Small intestine (tissue), 7 donors: ENCODE measurements at regions not wholly inside any gene's neighbourhood (a gene's known extent, or its start where the extent isn't known, plus 50 kb on each side); places are given as distances from the start of the nearest gene placed in this dataset.
A peak's percentile ranks its signal among the peaks of the same experiment; 100 is the strongest.

ENCODE experiments used
- DNase-seq, 2 donors: peaks; one replicate each; pipeline versions ENCODE4 v3.0.0 to v3.0.0-alpha.2; 2013
- FAIRE-seq: peaks from 2 replicates; lab custom pipeline; 2012; peaks lifted over from hg19 to GRCh38; lab: Jason Lieb, UNC
- H3K27ac ChIP-seq, 3 donors: one replicate each; pipeline ENCODE4 v1.5.1; 2013; ENCODE audit warnings: low read length in 2 of 3, mild to moderate bottlenecking in 2 of 3, control low read depth in 1 of 3, inconsistent platforms in 1 of 3, low read depth in 1 of 3, moderate library complexity in 1 of 3
- H3K27me3 ChIP-seq, 3 donors: one replicate each; pipeline ENCODE4 v1.6.1; 2013; ENCODE audit warnings: low read length in 3 of 3, inconsistent platforms in 1 of 3; ENCODE audit not compliant: control insufficient read depth in 3 of 3, insufficient read depth in 3 of 3
- H3K36me3 ChIP-seq, 3 donors: one replicate each; pipeline ENCODE4 v1.6.1; 2013; ENCODE audit warnings: low read length in 3 of 3, inconsistent platforms in 1 of 3, low read depth in 1 of 3, mild to moderate bottlenecking in 1 of 3, moderate library complexity in 1 of 3; ENCODE audit not compliant: control insufficient read depth in 3 of 3, insufficient read depth in 2 of 3
- H3K4me1 ChIP-seq, 3 donors: one replicate each; pipeline ENCODE4 v1.6.1; 2013; ENCODE audit warnings: low read length in 2 of 3, inconsistent platforms in 1 of 3, low read depth in 1 of 3, mild to moderate bottlenecking in 1 of 3, moderate library complexity in 1 of 3; ENCODE audit not compliant: control insufficient read depth in 3 of 3, insufficient read depth in 2 of 3
- H3K4me3 ChIP-seq, 3 donors: one replicate each; pipeline ENCODE4 v1.5.1; 2013; ENCODE audit warnings: low read length in 3 of 3, control low read depth in 1 of 3, inconsistent platforms in 1 of 3, low read depth in 1 of 3, mild to moderate bottlenecking in 1 of 3, moderate library complexity in 1 of 3
- H3K9me3 ChIP-seq, 2 donors: one replicate each; pipeline ENCODE4 v1.6.1; 2013; ENCODE audit warnings: low read depth in 1 of 2, low read length in 1 of 2; ENCODE audit not compliant: control insufficient read depth in 2 of 2, insufficient read depth in 1 of 2
- WGBS, 3 donors: extraction: QIAGEN DNeasy Blood & Tissue Kit; methylation state at CpG; one replicate each; pipeline ENCODE4 v1.1.7; 2013; 5-methylcytosine and 5-hydroxymethylcytosine counted together
- donor health status: healthy with polysubstance abuse.
- donor health status: control.
- donor health status: control.
- donor health status: Bipolar disorder and iron deficiency.
- donor health status: healthy.

DNA sequence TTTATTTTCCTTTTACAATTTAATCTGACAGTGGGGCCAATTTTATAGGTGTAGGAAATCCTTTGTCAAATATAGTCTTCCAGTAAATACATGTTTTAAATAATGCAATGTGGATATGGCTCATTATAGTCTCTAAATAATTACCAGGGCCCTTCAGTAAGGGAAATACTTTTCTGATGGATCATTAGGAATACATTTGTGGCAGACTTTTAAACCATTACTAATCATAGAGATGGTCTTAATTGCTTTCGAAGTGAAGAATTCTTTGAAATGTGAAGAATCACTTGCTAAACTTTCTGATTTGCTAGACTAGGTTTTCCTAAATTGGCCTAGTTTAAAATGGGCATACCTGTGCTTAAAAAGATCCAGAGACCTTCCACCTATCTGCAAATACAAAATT is 105.6 kb upstream of the ELL2 start:
- FAIRE-seq (no peak), DNase-seq (no peak)
- peaks cover 0 to 16% (median 6%) of the 10 kb centered on the region in 3 donors for H3K4me1 ChIP-seq
- no peaks in the 10 kb centered on the region for H3K36me3 ChIP-seq
- WGBS, 3 donors = 91 to 100% (median 93%) methylated on average over 1 of the region's 1 CpG
- H3K4me3 ChIP-seq = no peak overlapping the region
- H3K27ac ChIP-seq = no peak overlapping the region
- H3K27me3 ChIP-seq = no peaks in the 10 kb centered on the region
- no peaks in the 10 kb centered on the region for H3K9me3 ChIP-seq

DNA sequence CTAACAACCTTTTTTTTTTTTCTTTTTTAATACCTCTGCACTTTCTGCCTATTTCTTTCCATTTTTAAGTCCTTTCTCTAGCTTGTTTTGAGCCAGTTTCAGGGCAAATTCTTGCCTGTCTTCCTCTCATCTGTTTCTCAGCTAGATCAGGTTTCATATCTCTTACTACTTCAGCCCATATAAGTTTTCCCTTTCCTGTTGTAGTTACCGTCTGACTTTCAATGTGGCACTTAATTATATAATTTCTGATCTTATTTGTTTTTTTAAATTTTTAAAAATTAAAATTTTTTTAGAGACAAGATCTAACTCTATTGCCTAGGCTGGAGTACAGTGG is 104.7 kb upstream of the ELL2 start:
- no peaks in the 10 kb centered on the region for H3K9me3 ChIP-seq
- FAIRE-seq (no peak), DNase-seq (no peak)
- no peak overlapping the region for H3K27ac ChIP-seq
- no peaks in the 10 kb centered on the region for H3K27me3 ChIP-seq
- 64 to 69% (median 66%) methylated on average over 1 of the region's 1 CpG for WGBS, 3 donors
- peaks cover 0 to 16% (median 6%) of the 10 kb centered on the region in 3 donors for H3K4me1 ChIP-seq
- H3K36me3 ChIP-seq = no peaks in the 10 kb centered on the region
- no peak overlapping the region for H3K4me3 ChIP-seq

DNA sequence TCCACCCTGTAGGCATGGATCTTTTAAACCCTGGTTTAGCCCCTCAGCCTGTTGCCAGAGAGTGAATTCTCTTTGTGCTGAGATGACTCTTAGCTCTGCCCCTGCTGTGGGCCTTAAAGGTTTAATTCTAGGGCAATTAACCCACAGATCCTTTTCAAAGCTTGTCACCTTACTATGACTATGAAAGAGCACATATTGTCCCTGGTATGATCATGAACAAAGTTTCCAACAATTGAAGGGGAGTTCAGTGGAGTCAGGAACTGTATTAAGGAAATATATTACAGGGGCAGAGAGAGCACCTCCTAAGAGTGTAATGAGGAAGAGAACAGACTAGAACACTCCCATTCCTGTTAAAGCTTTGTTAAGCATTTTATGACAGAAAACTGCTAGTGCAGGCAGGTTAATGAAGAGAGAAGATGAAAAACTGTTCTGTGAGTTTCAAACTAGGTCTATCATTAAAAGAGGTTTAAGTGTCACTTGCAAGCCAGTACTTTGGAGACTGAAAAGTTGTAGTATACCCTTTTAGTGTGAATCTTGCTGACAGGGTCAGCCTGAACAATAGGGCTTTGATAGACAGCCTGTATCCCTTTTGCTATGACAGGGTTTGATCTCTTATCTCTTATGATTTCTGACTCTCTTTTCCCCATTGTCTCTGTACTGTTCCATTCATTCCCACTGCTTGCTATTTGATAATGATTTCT is 104.2 kb upstream of the ELL2 start:
- no peak for FAIRE-seq
- no peaks in the 10 kb centered on the region for H3K36me3 ChIP-seq
- peak overlapping the region in 1 of 3 donors; percentile 14 for H3K27ac ChIP-seq
- no peaks in the 10 kb centered on the region for H3K9me3 ChIP-seq
- H3K4me1 ChIP-seq = peaks cover 0 to 16% (median 6%) of the 10 kb centered on the region in 3 donors
- no peaks in the 10 kb centered on the region for H3K27me3 ChIP-seq
- no peak overlapping the region for H3K4me3 ChIP-seq
- peak; percentile 5 to 39 for DNase-seq

DNA sequence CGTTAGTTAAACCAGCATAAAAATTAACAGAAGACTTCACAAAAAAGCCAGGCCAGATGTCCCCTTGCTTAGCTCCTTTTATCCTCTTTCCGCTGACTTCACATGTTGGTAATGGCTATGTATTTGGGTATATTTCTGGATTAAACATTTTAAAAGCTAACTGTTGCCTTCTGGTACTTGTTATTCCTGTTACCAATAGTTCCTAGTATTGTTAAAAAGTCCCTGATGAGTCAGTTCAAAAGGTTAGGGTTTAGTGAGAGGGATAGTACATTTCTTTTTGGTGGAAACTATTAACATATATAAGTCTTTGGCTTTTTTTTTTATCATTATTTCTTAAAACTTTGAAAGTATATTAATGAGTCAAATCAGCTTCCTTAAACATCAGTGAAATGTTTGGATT is 103.2 kb upstream of the ELL2 start:
- Histone ChIP-seq H3K4me3 (no peak overlapping the region), H3K9me3 (no peaks in the 10 kb centered on the region), H3K36me3 (no peaks in the 10 kb centered on the region), H3K27me3 (no peaks in the 10 kb centered on the region), H3K27ac (no peak overlapping the region), H3K4me1 (peaks cover 0 to 16% (median 6%) of the 10 kb centered on the region in 3 donors)
- 85 to 95% (median 94%) methylated on average over 2 of the region's 2 CpGs for WGBS, 3 donors
- no peak for FAIRE-seq
- DNase-seq = no peak

DNA sequence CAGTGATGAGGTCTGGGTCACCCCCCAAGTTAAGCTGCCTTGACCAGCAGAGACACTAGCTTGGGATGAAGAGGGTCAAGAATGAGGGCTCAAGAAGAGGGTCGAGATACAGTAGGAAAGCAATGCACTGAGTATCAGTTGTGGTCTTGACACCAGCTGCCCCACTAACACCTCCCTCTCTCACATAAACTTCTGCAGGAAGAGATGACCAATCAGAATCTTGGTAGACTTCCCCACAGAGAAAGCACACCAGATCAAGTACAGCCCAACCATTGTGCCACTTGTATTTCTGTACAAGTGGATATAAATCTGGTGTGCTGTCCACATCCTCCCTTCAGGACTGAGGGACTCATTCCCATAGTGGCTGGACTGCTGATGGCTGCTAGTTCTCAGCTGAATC is 101.2 kb upstream of the ELL2 start:
- DNase-seq (no peak), FAIRE-seq (no peak)
- Histone ChIP-seq H3K4me3 (no peak overlapping the region), H3K27ac (no peak overlapping the region), H3K36me3 (no peaks in the 10 kb centered on the region), H3K4me1 (peaks cover 0 to 10% (median under 1%) of the 10 kb centered on the region in 3 donors), H3K9me3 (no peaks in the 10 kb centered on the region), H3K27me3 (no peaks in the 10 kb centered on the region)
- WGBS, 3 donors = 80 to 92% (median 88%) methylated on average over 1 of the region's 1 CpG

DNA sequence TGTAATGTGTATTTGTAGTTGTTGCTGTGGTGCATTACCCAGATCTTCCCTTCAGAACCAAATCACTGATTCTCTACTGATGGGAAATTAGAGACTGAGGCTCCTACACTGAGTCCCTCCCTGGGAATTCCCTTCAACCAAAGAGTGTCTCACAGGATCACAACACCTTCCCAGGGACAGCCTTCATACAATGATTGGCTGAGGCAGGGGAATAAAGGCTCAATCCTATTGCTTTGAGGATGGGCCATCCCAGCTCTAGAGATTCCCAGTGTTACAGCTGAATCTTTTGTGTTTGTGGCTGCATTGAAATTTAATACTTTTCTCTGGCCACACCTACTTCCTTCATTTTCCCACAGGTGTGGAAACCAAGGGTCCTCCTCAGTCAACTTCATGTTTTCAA is 96.4 kb upstream of the ELL2 start:
- no peaks in the 10 kb centered on the region for H3K27me3 ChIP-seq
- H3K36me3 ChIP-seq = no peaks in the 10 kb centered on the region
- no peaks in the 10 kb centered on the region for H3K4me1 ChIP-seq
- no peak for FAIRE-seq
- no peaks in the 10 kb centered on the region for H3K9me3 ChIP-seq
- no peak for DNase-seq
- no peak overlapping the region for H3K27ac ChIP-seq
- H3K4me3 ChIP-seq = no peak overlapping the region

DNA sequence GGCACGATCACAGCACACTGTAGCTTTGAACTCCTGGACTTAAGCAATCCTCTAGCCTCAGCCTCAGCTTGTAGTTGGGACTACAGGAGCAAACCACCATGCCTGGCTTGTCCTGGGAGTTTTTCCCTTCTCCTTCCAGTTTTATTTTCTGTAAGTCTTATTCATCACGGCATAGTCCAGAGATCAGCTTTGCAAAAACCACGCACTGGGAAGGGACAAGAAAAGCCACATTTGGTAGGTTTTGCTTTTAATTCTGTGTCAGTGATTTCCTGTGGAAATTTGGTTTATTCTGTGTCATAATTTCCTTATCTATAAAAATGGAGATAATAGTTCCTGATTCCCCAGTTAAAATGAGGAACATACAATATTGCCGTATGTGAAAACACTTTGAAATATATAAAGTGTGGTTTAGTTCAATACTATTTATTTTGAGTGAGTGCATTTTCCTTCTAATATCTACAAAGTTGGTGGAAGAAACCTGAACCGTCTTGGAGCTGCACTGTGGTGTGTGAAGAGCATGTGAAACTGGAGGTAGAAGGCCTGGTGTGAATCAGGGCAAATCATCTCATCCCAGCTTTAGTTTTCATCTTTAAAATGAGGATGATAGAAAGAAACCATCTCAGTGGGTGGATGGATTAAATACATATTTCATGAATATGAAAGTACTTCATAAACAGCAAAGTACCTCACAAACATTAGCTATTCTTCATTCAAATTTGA is 92.8 kb upstream of the ELL2 start:
- H3K4me1 ChIP-seq = peaks cover 0 to 2% (median 0%) of the 10 kb centered on the region in 3 donors
- no peaks in the 10 kb centered on the region for H3K27me3 ChIP-seq
- H3K4me3 ChIP-seq = no peak overlapping the region
- H3K9me3 ChIP-seq = no peaks in the 10 kb centered on the region
- H3K36me3 ChIP-seq = no peaks in the 10 kb centered on the region
- FAIRE-seq = no peak
- no peak overlapping the region for H3K27ac ChIP-seq
- WGBS, 3 donors = 71 to 86% (median 71%) methylated on average over 5 of the region's 5 CpGs
- no peak for DNase-seq

DNA sequence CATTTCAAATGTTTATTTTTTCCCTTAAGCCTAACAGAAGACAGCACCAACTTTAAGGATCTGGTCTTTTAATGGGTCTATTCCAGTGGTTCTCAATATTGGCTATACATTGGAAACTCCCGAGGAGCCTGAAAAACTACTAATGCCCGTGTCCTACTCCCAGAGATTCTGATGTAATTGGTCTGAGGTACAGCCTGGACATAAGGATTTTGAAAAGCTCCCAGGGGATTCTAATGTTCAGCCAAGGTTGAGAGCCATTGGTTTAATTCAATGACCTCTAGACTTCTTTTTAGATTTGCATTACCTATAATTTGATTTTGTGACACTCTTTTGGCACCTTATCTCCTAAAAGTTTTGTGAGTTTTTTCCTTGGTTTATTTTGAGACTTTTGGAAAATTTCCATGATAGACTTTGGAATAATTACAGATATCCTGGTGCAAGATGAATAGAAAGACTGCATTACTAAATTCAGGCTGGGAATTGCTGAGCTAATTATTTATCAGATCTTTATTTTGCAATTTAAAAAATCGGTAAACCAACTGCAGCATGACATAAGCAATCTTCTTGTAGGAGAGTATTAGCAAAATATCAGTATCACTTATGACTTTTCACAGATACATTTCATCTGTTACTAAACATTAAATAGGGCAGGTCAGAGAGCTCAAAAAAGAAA is 91.5 kb upstream of the ELL2 start:
- peaks cover 0 to 3% (median 2%) of the 10 kb centered on the region in 3 donors for H3K4me1 ChIP-seq
- no peak overlapping the region for H3K4me3 ChIP-seq
- H3K27ac ChIP-seq = no peak overlapping the region
- H3K36me3 ChIP-seq = no peaks in the 10 kb centered on the region
- H3K9me3 ChIP-seq = no peaks in the 10 kb centered on the region
- 89 to 91% (median 89%) methylated on average over 3 of the region's 3 CpGs for WGBS, 3 donors
- FAIRE-seq (no peak), DNase-seq (no peak)
- no peaks in the 10 kb centered on the region for H3K27me3 ChIP-seq
